CD14-positive monocyte (primary cell): ENCODE measurements at regions not wholly inside any gene's neighbourhood (a gene's known extent, or its start where the extent isn't known, plus 50 kb on each side); places are given as distances from the start of the nearest gene placed in this dataset.

Experiments used
- DNase-seq, 3 donors: peaks; one replicate each; pipeline ENCODE4 v3.0.0-alpha.2; 2011 to 2022
- H2AFZ ChIP-seq: 2 replicates; pipeline ENCODE4 v1.6.0; 2012; ENCODE audit warnings: mild to moderate bottlenecking, low read depth, low read length, inconsistent platforms; ENCODE audit not compliant: insufficient read depth, poor library complexity, severe bottlenecking
- H3K27ac ChIP-seq, 2 donors: 1 replicate in 1 of 2; 2 replicates in 1 of 2; pipeline ENCODE4 v1.5.1; 2012 to 2013; ENCODE audit warnings: low read length in 2 of 2, control low read depth in 1 of 2, inconsistent platforms in 1 of 2, low read depth in 1 of 2, mild to moderate bottlenecking in 1 of 2
- H3K27me3 ChIP-seq, 2 donors: one replicate each; pipeline versions ENCODE4 v1.6.0 to v1.6.1; 2011 to 2013; ENCODE audit warnings: low read length in 2 of 2; ENCODE audit not compliant: control insufficient read depth in 2 of 2, insufficient read depth in 2 of 2
- H3K36me3 ChIP-seq, 2 donors: replicated peaks in 1 of 2; 1 replicate in 1 of 2; 2 replicates in 1 of 2; pipeline versions ENCODE4 v1.5.1 to v1.6.1; 2012 to 2013; ENCODE audit warnings: low read length in 2 of 2, control low read depth in 1 of 2, inconsistent platforms in 1 of 2, mild to moderate bottlenecking in 1 of 2; ENCODE audit not compliant: insufficient read depth in 2 of 2, control insufficient read depth in 1 of 2
- H3K4me1 ChIP-seq, 2 donors: 1 replicate in 1 of 2; 2 replicates in 1 of 2; pipeline versions ENCODE4 v1.5.1 to v1.6.1; 2012 to 2013; ENCODE audit warnings: low read length in 2 of 2, control low read depth in 1 of 2, inconsistent platforms in 1 of 2, mild to moderate bottlenecking in 1 of 2, moderate library complexity in 1 of 2; ENCODE audit not compliant: insufficient read depth in 2 of 2, control insufficient read depth in 1 of 2
- H3K4me2 ChIP-seq: replicated peaks from 2 replicates; pipeline ENCODE3; 2012; ENCODE audit warnings: low read length, moderate library complexity, mild to moderate bottlenecking; ENCODE audit not compliant: poor library complexity, severe bottlenecking; ENCODE audit errors: extremely low read depth
- H3K4me3 ChIP-seq, 3 experiments: fragments of 200-600 bp in 1 of 3; sonication (generic) in 1 of 3; replicated peaks in 1 of 3; 1 replicate in 2 of 3; 2 replicates in 1 of 3; pipeline ENCODE4 v1.5.1; 2011 to 2013; ENCODE audit warnings: low read length in 3 of 3, mild to moderate bottlenecking in 3 of 3, control low read depth in 2 of 3, low read depth in 2 of 3, inconsistent platforms in 1 of 3, moderate library complexity in 1 of 3
- H3K79me2 ChIP-seq: 2 replicates; pipeline ENCODE4 v1.6.0; 2012; ENCODE audit warnings: mild to moderate bottlenecking, control low read depth, inconsistent platforms, low read length, moderate library complexity; ENCODE audit not compliant: insufficient read depth
- H3K9ac ChIP-seq: 2 replicates; pipeline ENCODE4 v1.6.0; 2017; ENCODE audit warnings: low read length, mild to moderate bottlenecking; ENCODE audit not compliant: insufficient read depth, poor library complexity, severe bottlenecking
- H3K9me3 ChIP-seq, 2 donors: replicated peaks in 1 of 2; 1 replicate in 1 of 2; 2 replicates in 1 of 2; pipeline versions ENCODE4 v1.5.1 to v1.6.1; 2012 to 2013; ENCODE audit warnings: low read length in 2 of 2, control low read depth in 1 of 2; ENCODE audit not compliant: control insufficient read depth in 1 of 2, insufficient read depth in 1 of 2
- H4K20me1 ChIP-seq: 2 replicates; pipeline ENCODE4 v1.6.0; 2012; ENCODE audit warnings: mild to moderate bottlenecking, low read length, control low read depth, moderate library complexity; ENCODE audit not compliant: insufficient read depth
- H3K27ac Mint-ChIP-seq, 7 donors: one replicate each; pipeline ENCODE4 v1.8.0; 2020; ENCODE audit warnings: mild to moderate bottlenecking in 7 of 7, mixed read lengths in 7 of 7, moderate library complexity in 6 of 7, inconsistent platforms in 2 of 7
- H3K27me3 Mint-ChIP-seq, 3 donors: one replicate each; pipeline ENCODE4 v1.8.0; 2021 to 2022; ENCODE audit warnings: low read depth in 3 of 3, mild to moderate bottlenecking in 3 of 3, mixed read lengths in 3 of 3, moderate library complexity in 3 of 3, inconsistent platforms in 1 of 3
- H3K36me3 Mint-ChIP-seq, 2 donors: one replicate each; pipeline ENCODE4 v1.8.0; 2020; ENCODE audit warnings: mixed read lengths in 2 of 2, inconsistent platforms in 1 of 2, mild to moderate bottlenecking in 1 of 2
- H3K4me1 Mint-ChIP-seq: one replicate; pipeline ENCODE4 v1.8.0; 2020; ENCODE audit warnings: mild to moderate bottlenecking, mixed read lengths
- H3K4me3 Mint-ChIP-seq, 2 donors: one replicate each; pipeline ENCODE4 v1.8.0; 2020; ENCODE audit warnings: mild to moderate bottlenecking in 2 of 2, mixed read lengths in 2 of 2, moderate library complexity in 1 of 2
- H3K9me3 Mint-ChIP-seq, 7 donors: one replicate each; pipeline ENCODE4 v1.8.0; 2020 to 2022; ENCODE audit warnings: mixed read lengths in 7 of 7, mild to moderate bottlenecking in 6 of 7, moderate library complexity in 6 of 7, inconsistent platforms in 2 of 7
- CTCF ChIP-seq: fragments of 200-600 bp; IDR thresholded peaks from one replicate; pipeline ENCODE4 v1.8.0; 2022; ENCODE audit warnings: antibody characterized with exemption, mild to moderate bottlenecking
- WGBS: methylation state at CpG from one replicate; pipeline ENCODE4 v1.1.5; 2013; ENCODE audit warnings: missing lambda C conversion rate; ENCODE audit not compliant: insufficient coverage; 5-methylcytosine and 5-hydroxymethylcytosine counted together
- intact Hi-C, 2 donors: fragments of 100-400 bp; cut with micrococcal nuclease; formaldehyde crosslinking; loops; one replicate each; pipeline versions ENCODE4 v1.15.0 to v1.15.1; 2023

- Histone ChIP-seq H3K27me3 (no peaks in the 10 kb centered on the region), H3K4me2 (peak overlapping the region; percentile 50), H3K4me1 (peaks cover 78 to 81% of the 10 kb centered on the region in 2 donors), H3K9me3 (no peaks in the 10 kb centered on the region), H3K4me3 (peak overlapping the region; percentile 19 to 62 (median 32)), H3K9ac (peak overlapping the region; percentile 41), H3K36me3 (no peaks in the 10 kb centered on the region), H3K27ac (peak overlapping the region; percentile 80 to 94), H4K20me1 (no peaks in the 10 kb centered on the region), H3K79me2 (peaks cover 21% of the 10 kb centered on the region), H2AFZ (peak overlapping the region; percentile 61)
- H3K9me3 Mint-ChIP-seq, result peaks cover 2 to 6% (median 4%) of the 10 kb centered on the region in 7 donors
- H3K27me3 Mint-ChIP-seq, result peaks cover 0 to 3% (median 3%) of the 10 kb centered on the region in 3 donors
- peak overlapping the region; percentile 86 to 97 (median 96) for H3K27ac Mint-ChIP-seq
- TF ChIP-seq CTCF, result no peak
- WGBS, result 64% methylated on average over 5 of the region's 6 CpGs
- intact Hi-C loops, result no loop called here
- peaks cover 82% of the 10 kb centered on the region for H3K4me1 Mint-ChIP-seq
- DNase-seq, result no peak
- H3K4me3 Mint-ChIP-seq, result peak overlapping the region; percentile 74 to 89
- H3K36me3 Mint-ChIP-seq, result peaks cover 3 to 4% of the 10 kb centered on the region in 2 donors
Observed at GRCh38 chr6:149249370-149250357, 67.8 kb upstream of the TAB2 start.

GRCh38 chr6:149250951-149251350 is 66.6 kb upstream of the TAB2 start:
- peak overlapping the region in 1 of 2 donors; percentile 89 for H3K4me3 Mint-ChIP-seq
- peaks cover 86% of the 10 kb centered on the region for H3K4me1 Mint-ChIP-seq
- H3K27ac Mint-ChIP-seq, result peak overlapping the region; percentile 86 to 97 (median 96)
- no peak overlapping the region for H3K9ac ChIP-seq
- H3K27me3 ChIP-seq, result no peaks in the 10 kb centered on the region
- 66% methylated on average over 7 of the region's 8 CpGs for WGBS
- peaks cover 84 to 92% of the 10 kb centered on the region in 2 donors for H3K4me1 ChIP-seq
- H3K4me2 ChIP-seq, result peak overlapping the region; percentile 50
- no peak overlapping the region for H2AFZ ChIP-seq
- H4K20me1 ChIP-seq, result no peaks in the 10 kb centered on the region
- H3K79me2 ChIP-seq, result peaks cover 21% of the 10 kb centered on the region
- intact Hi-C loops, result no loop called here
- H3K36me3 ChIP-seq, result no peaks in the 10 kb centered on the region
- peaks cover 3 to 4% of the 10 kb centered on the region in 2 donors for H3K36me3 Mint-ChIP-seq
- peaks cover 2 to 6% (median 4%) of the 10 kb centered on the region in 7 donors for H3K9me3 Mint-ChIP-seq
- H3K27me3 Mint-ChIP-seq, result peaks cover 0 to 3% (median 3%) of the 10 kb centered on the region in 3 donors
- no peak for DNase-seq
- peak overlapping the region in 1 of 3 experiments; percentile 62 for H3K4me3 ChIP-seq
- peak overlapping the region; percentile 18 to 94 for H3K27ac ChIP-seq
- TF ChIP-seq CTCF, result no peak
- no peaks in the 10 kb centered on the region for H3K9me3 ChIP-seq
